ENCODE measurements at regions not wholly inside any gene's neighbourhood (a gene's known extent, or its start where the extent isn't known, plus 50 kb on each side); places are given as distances from the start of the nearest gene placed in this dataset.

DNA sequence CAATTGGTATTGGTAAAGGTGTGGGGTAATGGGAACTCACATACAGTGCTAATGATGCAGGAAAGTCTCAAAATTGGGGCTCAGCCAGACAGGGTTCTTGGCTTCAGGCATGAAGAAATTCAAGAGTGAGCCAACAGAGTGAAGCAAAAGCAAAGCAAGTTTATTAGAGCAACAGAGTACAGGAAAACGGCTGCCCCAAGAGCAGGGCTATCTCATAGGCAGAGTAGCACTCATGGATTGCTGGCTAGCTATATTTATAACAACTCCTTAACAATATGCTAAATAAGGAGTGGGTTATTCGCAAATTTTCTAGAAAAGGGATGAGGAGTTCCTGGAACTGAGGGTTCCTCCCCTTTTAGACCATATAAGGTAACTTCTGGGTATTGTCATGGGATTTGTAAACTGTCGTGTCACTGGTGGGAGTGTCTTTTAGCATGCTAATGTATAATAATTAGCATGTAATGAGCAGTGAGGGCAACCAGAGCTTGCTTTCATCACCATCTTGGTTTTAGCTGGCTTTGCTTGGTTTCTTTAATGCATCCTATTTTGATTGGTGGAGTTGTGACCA lies 233.8 kb upstream of the NOL4 start:
- Mint-ChIP-seq H3K9me3 (ENCODE audit: low read depth, unreplicated experiment) (peaks cover 3% of the 10 kb centered on the region), H3K27me3 (ENCODE audit: unreplicated experiment) (no peaks in the 10 kb centered on the region), H3K4me3 (ENCODE audit: low read depth, unreplicated experiment) (no peak overlapping the region), H3K4me1 (ENCODE audit: low read depth, unreplicated experiment) (no peaks in the 10 kb centered on the region), H3K36me3 (ENCODE audit: insufficient read depth, unreplicated experiment) (no peaks in the 10 kb centered on the region), H3K27ac (ENCODE audit: unreplicated experiment) (no peak overlapping the region)
- no TSS peak for BruUV-seq (replicated peaks)
- DNase-seq, result no peak
- CTCF ChIA-PET, result no interaction called here
- TF ChIP-seq, protein P1, sequence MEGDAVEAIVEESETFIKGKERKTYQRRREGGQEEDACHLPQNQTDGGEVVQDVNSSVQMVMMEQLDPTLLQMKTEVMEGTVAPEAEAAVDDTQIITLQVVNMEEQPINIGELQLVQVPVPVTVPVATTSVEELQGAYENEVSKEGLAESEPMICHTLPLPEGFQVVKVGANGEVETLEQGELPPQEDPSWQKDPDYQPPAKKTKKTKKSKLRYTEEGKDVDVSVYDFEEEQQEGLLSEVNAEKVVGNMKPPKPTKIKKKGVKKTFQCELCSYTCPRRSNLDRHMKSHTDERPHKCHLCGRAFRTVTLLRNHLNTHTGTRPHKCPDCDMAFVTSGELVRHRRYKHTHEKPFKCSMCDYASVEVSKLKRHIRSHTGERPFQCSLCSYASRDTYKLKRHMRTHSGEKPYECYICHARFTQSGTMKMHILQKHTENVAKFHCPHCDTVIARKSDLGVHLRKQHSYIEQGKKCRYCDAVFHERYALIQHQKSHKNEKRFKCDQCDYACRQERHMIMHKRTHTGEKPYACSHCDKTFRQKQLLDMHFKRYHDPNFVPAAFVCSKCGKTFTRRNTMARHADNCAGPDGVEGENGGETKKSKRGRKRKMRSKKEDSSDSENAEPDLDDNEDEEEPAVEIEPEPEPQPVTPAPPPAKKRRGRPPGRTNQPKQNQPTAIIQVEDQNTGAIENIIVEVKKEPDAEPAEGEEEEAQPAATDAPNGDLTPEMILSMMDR (IDR thresholded peaks at IDR 0.05; ENCODE audit: unreplicated experiment), result no peak
- intact Hi-C loops (cut with micrococcal nuclease; ENCODE audit: unreplicated experiment), result no loop called here

DNA sequence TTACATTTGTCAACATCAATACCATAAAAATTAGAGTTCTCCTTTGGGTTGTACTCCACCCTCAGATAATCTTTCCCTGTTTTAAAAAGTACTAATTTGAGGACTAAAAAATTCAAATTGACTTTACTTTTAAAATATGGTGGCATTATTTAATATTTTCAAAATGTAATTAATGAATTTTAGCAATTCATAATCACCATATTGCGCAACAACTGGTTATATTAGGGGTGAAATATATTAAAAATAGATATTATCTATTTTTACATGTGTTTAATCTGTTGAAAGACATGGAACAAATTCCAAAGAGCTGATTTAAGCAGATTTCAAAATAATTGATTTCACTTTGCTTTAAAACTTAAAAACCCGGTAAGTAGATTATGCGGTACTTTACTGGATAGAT lies 236.6 kb upstream of the NOL4 start:
- TF ChIP-seq, protein P1 (IDR thresholded peaks at IDR 0.05; ENCODE audit: unreplicated experiment), result no peak
- Mint-ChIP-seq H3K27me3 (ENCODE audit: unreplicated experiment) (no peaks in the 10 kb centered on the region), H3K36me3 (ENCODE audit: insufficient read depth, unreplicated experiment) (no peaks in the 10 kb centered on the region), H3K4me3 (ENCODE audit: low read depth, unreplicated experiment) (no peak overlapping the region), H3K4me1 (ENCODE audit: low read depth, unreplicated experiment) (no peaks in the 10 kb centered on the region), H3K27ac (ENCODE audit: unreplicated experiment) (no peak overlapping the region), H3K9me3 (ENCODE audit: low read depth, unreplicated experiment) (peaks cover 9% of the 10 kb centered on the region)
- CTCF ChIA-PET, result no interaction called here
- intact Hi-C loops (cut with micrococcal nuclease; ENCODE audit: unreplicated experiment), result no loop called here
- BruUV-seq (replicated peaks), result no TSS peak
- no peak for DNase-seq

DNA sequence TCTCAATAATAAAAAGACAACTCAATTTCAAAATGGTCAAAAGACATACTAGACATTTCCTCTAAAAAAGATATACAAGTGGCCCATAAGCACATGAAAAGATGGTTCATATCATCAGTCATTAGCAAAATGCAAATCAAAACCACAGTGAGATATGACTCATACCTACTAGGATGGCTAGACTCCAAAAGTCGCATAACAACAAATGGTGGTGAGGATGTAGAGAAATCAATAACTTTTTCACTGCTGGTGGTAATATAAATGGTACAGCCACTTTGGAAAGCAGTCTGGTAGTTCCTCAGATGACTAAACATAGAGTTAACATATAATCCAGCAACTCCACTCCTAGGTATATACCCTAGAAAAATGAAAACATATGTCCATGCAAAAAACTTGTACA lies 242.3 kb upstream of the NOL4 start:
- Mint-ChIP-seq H3K4me3 (ENCODE audit: low read depth, unreplicated experiment) (no peak overlapping the region), H3K36me3 (ENCODE audit: insufficient read depth, unreplicated experiment) (no peaks in the 10 kb centered on the region), H3K27ac (ENCODE audit: unreplicated experiment) (no peak overlapping the region), H3K9me3 (ENCODE audit: low read depth, unreplicated experiment) (peaks cover 11% of the 10 kb centered on the region), H3K4me1 (ENCODE audit: low read depth, unreplicated experiment) (peaks cover 10% of the 10 kb centered on the region), H3K27me3 (ENCODE audit: unreplicated experiment) (no peaks in the 10 kb centered on the region)
- CTCF ChIA-PET, result no interaction called here
- peak; percentile 14 for DNase-seq
- intact Hi-C loops (cut with micrococcal nuclease; ENCODE audit: unreplicated experiment), result no loop called here
- BruUV-seq (replicated peaks), result no TSS peak
- TF ChIP-seq, protein P1 (IDR thresholded peaks at IDR 0.05; ENCODE audit: unreplicated experiment), result no peak

DNA sequence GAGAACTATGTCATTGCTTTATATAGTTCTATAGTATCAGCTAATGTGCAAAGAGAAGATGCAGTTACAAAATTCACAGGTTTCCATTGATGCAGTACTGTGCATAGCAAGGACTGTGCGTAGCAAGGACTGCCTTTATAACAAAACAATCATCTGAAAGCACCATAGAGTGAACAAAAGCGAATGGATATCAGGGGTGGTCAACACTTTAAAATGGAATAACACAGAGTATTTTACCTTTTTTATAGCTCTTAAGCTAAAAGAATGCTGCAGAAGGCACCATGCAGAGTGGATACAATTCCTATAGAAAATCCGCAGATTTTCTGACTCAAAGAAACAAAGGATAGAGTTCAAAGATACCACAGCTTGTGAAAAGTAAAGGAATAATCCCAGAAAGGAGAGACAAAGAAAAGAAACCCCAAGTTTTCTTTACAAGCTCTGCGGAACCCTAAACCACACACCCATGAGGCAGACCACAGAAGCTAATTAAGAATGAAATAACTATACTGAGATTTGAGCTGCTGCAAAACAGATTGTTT lies 229.9 kb upstream of the DTNA start:
- Mint-ChIP-seq H3K4me1 (ENCODE audit: low read depth, unreplicated experiment) (peaks cover 8% of the 10 kb centered on the region), H3K4me3 (ENCODE audit: low read depth, unreplicated experiment) (no peak overlapping the region), H3K36me3 (ENCODE audit: insufficient read depth, unreplicated experiment) (no peaks in the 10 kb centered on the region), H3K27ac (ENCODE audit: unreplicated experiment) (no peak overlapping the region), H3K27me3 (ENCODE audit: unreplicated experiment) (no peaks in the 10 kb centered on the region), H3K9me3 (ENCODE audit: low read depth, unreplicated experiment) (no peaks in the 10 kb centered on the region)
- intact Hi-C loops (cut with micrococcal nuclease; ENCODE audit: unreplicated experiment), result no loop called here
- TF ChIP-seq, protein P1 (IDR thresholded peaks at IDR 0.05; ENCODE audit: unreplicated experiment), result no peak
- no TSS peak for BruUV-seq (replicated peaks)
- DNase-seq, result no peak
- CTCF ChIA-PET, result no interaction called here
